ENCODE measurements at regions not wholly inside any gene's neighbourhood (a gene's known extent, or its start where the extent isn't known, plus 50 kb on each side); places are given as distances from the start of the nearest gene placed in this dataset.

DNA sequence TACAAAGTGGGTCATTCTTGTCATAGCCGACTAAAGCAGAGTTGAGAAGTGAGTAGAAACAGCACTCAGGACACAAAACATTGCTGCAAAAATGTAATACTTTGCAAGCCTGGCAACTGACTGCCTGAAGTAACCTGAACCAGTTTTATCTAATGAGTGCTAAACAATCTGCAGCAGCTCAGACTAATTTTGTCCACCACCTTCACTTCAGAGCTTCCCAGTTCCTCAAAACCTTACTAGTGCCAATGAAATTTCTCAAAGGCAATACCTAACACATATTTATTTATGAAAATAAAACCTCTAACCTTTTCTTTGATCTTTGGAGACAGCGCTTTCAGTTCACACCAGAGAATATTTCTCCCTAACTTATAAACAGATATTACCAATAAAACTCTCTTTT is 56.7 kb upstream of the FKBP1C start:
- Histone ChIP-seq H2AFZ (ENCODE audit: low read depth, low read length) (no peak overlapping the region), H3K36me3 (replicated peaks; ENCODE audit: low read depth, low read length) (no peaks in the 10 kb centered on the region), H3K4me2 (ENCODE audit: low read length) (no peak overlapping the region), H3K9ac (ENCODE audit: low read length) (no peak overlapping the region), H3K4me1 (ENCODE audit: low read length) (peaks cover 12% of the 10 kb centered on the region), H3K27me3 (ENCODE audit: low read depth, low read length) (no peaks in the 10 kb centered on the region), H3K27ac (ENCODE audit: low read length) (no peak overlapping the region), H4K20me1 (ENCODE audit: insufficient read depth, low read length) (no peaks in the 10 kb centered on the region), H3K4me3 (ENCODE audit: low read length) (no peak overlapping the region), H3K9me3 (ENCODE audit: insufficient read depth, low read length) (no peaks in the 10 kb centered on the region), H3K79me2 (ENCODE audit: low read length) (no peaks in the 10 kb centered on the region)
- no peak for TF ChIP-seq CTCF (IDR thresholded peaks at IDR 0.05; ENCODE audit: low read depth, low read length)
- no peak for TF ChIP-seq EZH2phosphoT487 (IDR thresholded peaks at IDR 0.05; ENCODE audit: low read depth)

Measured in OCI-LY3 (cell line).